Panc1 (cell line): ENCODE measurements at regions not wholly inside any gene's neighbourhood (a gene's known extent, or its start where the extent isn't known, plus 50 kb on each side); places are given as distances from the start of the nearest gene placed in this dataset.

Experiments
- ATAC-seq: fragments of 200-7000 bp; cut with Tn5 transposase; 2 replicates; pipeline ENCODE4 v1.9.1; 2020; ENCODE audit warnings: mild to moderate bottlenecking, moderate library complexity
- BruUV-seq: library from RNA; stranded (reverse); fragments of 400-500 nt; replicated peaks from 2 replicates; lab custom pipeline; 2021; lab: Mats Ljungman, UMichigan
- CTCF ChIA-PET: fragments of 300-600 bp; sonication (Branson Sonifier 250); formaldehyde crosslinking; loops from one replicate; lab custom pipeline; 2022; ENCODE audit warnings: antibody characterized with exemption; lab: Charles Lee
- POLR2A ChIA-PET: fragments of 300-600 bp; sonication (Branson Sonifier 250); formaldehyde crosslinking; loops from one replicate; lab custom pipeline; 2022; ENCODE audit warnings: antibody characterized with exemption; lab: Charles Lee
- DNase-seq: peaks from one replicate; pipeline ENCODE4 v3.0.0-alpha.2; 2010; ENCODE audit warnings: low read depth, low spot score
- H3K27ac ChIP-seq: 2 replicates; pipeline ENCODE4 v1.5.1; 2011; ENCODE audit warnings: mild to moderate bottlenecking, low read length, inconsistent platforms
- H3K27me3 ChIP-seq: fragments of 200-500 bp; sonication (Bioruptor generic); 2 replicates; pipeline ENCODE4 v1.6.0; 2014; ENCODE audit warnings: low read length, inconsistent platforms; ENCODE audit not compliant: control insufficient read depth, insufficient read depth
- H3K36me3 ChIP-seq: fragments of 200-500 bp; sonication (Bioruptor generic); 2 replicates; pipeline ENCODE4 v1.5.1; 2014; ENCODE audit warnings: inconsistent platforms, mild to moderate bottlenecking, low read length, moderate library complexity; ENCODE audit not compliant: control insufficient read depth, insufficient read depth
- H3K4me1 ChIP-seq: 2 replicates; pipeline ENCODE4 v1.5.1; 2011; ENCODE audit warnings: inconsistent platforms, mild to moderate bottlenecking, low read length, moderate library complexity; ENCODE audit not compliant: control insufficient read depth, insufficient read depth
- H3K4me3 ChIP-seq, 2 experiments: 2 replicates each; pipeline ENCODE4 v1.5.1; 2011 to 2012; ENCODE audit warnings: low read depth in 2 of 2, low read length in 2 of 2, mild to moderate bottlenecking in 2 of 2, inconsistent platforms in 1 of 2, moderate library complexity in 1 of 2
- H3K9me3 ChIP-seq: fragments of 200-500 bp; sonication (Bioruptor generic); 2 replicates; pipeline ENCODE4 v1.5.1; 2014; ENCODE audit warnings: low read depth, mild to moderate bottlenecking, inconsistent platforms, low read length, moderate library complexity; ENCODE audit not compliant: control insufficient read depth, insufficient read depth
- POLR2AphosphoS5 ChIP-seq: IDR thresholded peaks from 2 replicates; pipeline ENCODE4 v1.6.1; 2012; ENCODE audit warnings: mild to moderate bottlenecking, low read depth, low read length, moderate library complexity
- SIN3A ChIP-seq: IDR thresholded peaks from 2 replicates; pipeline ENCODE4 v1.6.1; 2012; ENCODE audit warnings: low read depth, mild to moderate bottlenecking, low read length, moderate library complexity, borderline replicate concordance; ENCODE audit not compliant: insufficient read depth
- TCF7L2 ChIP-seq: IDR thresholded peaks from 2 replicates; pipeline ENCODE4 v1.6.1; 2011; ENCODE audit warnings: mild to moderate bottlenecking, low read depth, low read length, inconsistent platforms
- in situ Hi-C: cut with HindIII; loops from 2 replicates; pipeline ENCODE4 v1.10.0; 2016; ENCODE audit warnings: low sequenced_read_pairs, low pct_unique_long_range_greater_than_20kb
- intact Hi-C: fragments of 100-400 bp; cut with micrococcal nuclease; formaldehyde crosslinking; loops from one replicate; pipeline ENCODE4 v1.10.0; 2022; ENCODE audit not compliant: unreplicated experiment
- TF ChIP-seq, protein P1 (sequence below): fragments of 450-650 bp; IDR thresholded peaks from 2 replicates; pipeline ENCODE4 v1.5.1; 2017; ENCODE audit warnings: mild to moderate bottlenecking
- TF ChIP-seq, protein P2 (sequence below), 2 experiments: IDR thresholded peaks; 2 replicates each; pipeline ENCODE4 v1.6.1; 2011 to 2012; ENCODE audit warnings: low read depth in 2 of 2, control low read depth in 1 of 2, low read length in 1 of 2, mild to moderate bottlenecking in 1 of 2, moderate library complexity in 1 of 2; ENCODE audit not compliant: insufficient read depth in 1 of 2

DNA sequence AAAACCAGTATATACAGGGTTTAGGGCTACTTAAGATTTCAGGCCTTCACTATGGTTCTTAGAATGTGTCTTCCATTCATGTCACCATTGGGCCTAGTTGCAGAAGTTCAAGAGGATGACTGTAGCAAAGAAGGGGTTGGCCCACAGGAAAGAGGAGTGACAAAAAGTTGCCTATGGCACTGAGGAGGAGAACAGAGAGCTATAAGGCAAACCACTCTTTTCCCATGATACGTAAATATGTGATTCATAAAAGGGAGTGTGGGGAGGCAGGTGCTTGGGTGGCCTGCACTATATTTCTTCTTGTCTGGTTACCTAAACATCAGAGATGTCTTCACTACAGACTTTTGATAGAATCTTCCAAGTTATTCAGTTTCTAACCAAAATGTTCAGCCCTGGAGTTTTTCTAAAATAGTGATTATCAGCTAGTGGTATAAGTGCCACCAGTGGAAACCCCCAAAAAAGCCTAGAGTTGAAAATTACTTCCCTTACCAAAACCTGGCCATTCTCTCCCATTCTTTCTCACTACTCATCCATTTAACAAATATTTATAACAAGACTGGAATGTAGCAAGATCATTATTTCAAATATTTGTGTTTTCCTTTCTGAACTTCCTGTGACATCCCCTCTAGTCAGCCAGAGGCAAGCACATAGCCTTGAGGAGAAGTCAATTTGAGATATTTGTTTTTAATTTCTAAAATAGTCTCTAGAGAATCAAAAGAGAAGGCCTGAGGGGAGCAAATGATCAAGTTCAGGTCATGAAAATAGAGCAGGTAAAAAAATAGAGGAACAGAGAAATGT lies 367.4 kb downstream of the EFNA5 start:
- no peaks in the 10 kb centered on the region; the same call in 1 of the 2 replicates for H3K4me1 ChIP-seq
- ChIA-PET CTCF (no interaction called here), POLR2A (no interaction called here)
- no peaks in the 10 kb centered on the region for H3K36me3 ChIP-seq
- intact Hi-C loops (no loop called here), in situ Hi-C loops (no loop called here)
- no peaks in the 10 kb centered on the region for H3K27me3 ChIP-seq
- no peak overlapping the region for H3K4me3 ChIP-seq
- no TSS peak for BruUV-seq
- H3K27ac ChIP-seq, result no peak overlapping the region
- TF ChIP-seq POLR2AphosphoS5, result no peak
- no peak for TF ChIP-seq SIN3A
- TF ChIP-seq, protein P1, sequence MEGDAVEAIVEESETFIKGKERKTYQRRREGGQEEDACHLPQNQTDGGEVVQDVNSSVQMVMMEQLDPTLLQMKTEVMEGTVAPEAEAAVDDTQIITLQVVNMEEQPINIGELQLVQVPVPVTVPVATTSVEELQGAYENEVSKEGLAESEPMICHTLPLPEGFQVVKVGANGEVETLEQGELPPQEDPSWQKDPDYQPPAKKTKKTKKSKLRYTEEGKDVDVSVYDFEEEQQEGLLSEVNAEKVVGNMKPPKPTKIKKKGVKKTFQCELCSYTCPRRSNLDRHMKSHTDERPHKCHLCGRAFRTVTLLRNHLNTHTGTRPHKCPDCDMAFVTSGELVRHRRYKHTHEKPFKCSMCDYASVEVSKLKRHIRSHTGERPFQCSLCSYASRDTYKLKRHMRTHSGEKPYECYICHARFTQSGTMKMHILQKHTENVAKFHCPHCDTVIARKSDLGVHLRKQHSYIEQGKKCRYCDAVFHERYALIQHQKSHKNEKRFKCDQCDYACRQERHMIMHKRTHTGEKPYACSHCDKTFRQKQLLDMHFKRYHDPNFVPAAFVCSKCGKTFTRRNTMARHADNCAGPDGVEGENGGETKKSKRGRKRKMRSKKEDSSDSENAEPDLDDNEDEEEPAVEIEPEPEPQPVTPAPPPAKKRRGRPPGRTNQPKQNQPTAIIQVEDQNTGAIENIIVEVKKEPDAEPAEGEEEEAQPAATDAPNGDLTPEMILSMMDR, result no peak
- TF ChIP-seq, protein P2, sequence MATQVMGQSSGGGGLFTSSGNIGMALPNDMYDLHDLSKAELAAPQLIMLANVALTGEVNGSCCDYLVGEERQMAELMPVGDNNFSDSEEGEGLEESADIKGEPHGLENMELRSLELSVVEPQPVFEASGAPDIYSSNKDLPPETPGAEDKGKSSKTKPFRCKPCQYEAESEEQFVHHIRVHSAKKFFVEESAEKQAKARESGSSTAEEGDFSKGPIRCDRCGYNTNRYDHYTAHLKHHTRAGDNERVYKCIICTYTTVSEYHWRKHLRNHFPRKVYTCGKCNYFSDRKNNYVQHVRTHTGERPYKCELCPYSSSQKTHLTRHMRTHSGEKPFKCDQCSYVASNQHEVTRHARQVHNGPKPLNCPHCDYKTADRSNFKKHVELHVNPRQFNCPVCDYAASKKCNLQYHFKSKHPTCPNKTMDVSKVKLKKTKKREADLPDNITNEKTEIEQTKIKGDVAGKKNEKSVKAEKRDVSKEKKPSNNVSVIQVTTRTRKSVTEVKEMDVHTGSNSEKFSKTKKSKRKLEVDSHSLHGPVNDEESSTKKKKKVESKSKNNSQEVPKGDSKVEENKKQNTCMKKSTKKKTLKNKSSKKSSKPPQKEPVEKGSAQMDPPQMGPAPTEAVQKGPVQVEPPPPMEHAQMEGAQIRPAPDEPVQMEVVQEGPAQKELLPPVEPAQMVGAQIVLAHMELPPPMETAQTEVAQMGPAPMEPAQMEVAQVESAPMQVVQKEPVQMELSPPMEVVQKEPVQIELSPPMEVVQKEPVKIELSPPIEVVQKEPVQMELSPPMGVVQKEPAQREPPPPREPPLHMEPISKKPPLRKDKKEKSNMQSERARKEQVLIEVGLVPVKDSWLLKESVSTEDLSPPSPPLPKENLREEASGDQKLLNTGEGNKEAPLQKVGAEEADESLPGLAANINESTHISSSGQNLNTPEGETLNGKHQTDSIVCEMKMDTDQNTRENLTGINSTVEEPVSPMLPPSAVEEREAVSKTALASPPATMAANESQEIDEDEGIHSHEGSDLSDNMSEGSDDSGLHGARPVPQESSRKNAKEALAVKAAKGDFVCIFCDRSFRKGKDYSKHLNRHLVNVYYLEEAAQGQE (IDR thresholded peaks at IDR 0.05; ENCODE audit: insufficient read depth in 1 of 2, low read depth in 2 of 2, low read length in 1 of 2), result no peak
- no peak for TF ChIP-seq TCF7L2
- DNase-seq (no peak), ATAC-seq (no peak)
- H3K9me3 ChIP-seq, result no peaks in the 10 kb centered on the region

DNA sequence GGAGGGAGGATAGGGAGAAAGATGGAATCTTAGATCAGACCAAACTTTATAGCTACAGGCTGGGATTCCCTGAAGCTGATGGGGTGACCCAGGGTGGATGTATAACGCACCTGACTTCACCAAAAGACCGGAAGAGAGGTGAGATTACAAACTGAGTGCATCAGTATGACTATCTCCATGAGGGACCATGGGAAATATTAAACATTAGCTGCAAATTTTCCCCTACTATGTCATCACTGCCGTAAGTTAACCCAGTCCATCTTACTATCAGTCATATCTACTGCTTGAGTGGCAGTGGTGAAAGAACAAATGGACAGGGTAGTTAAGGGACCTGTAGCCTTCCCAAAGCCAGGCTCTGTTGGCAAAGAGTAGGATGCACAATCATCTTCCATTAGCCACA lies 368.3 kb downstream of the EFNA5 start:
- intact Hi-C loops, result no loop called here
- DNase-seq, result no peak
- Histone ChIP-seq H3K36me3 (no peaks in the 10 kb centered on the region), H3K27ac (no peak overlapping the region), H3K4me3 (no peak overlapping the region), H3K9me3 (no peaks in the 10 kb centered on the region), H3K4me1 (no peaks in the 10 kb centered on the region; the same call in 1 of the 2 replicates), H3K27me3 (no peaks in the 10 kb centered on the region)
- no TSS peak for BruUV-seq
- ATAC-seq, result no peak
- TF ChIP-seq, protein P2 (IDR thresholded peaks at IDR 0.05; ENCODE audit: insufficient read depth in 1 of 2, low read depth in 2 of 2, low read length in 1 of 2), result no peak
- TF ChIP-seq, protein P1, result no peak
- no peak for TF ChIP-seq TCF7L2
- no peak for TF ChIP-seq SIN3A
- no peak for TF ChIP-seq POLR2AphosphoS5
- ChIA-PET POLR2A (no interaction called here), CTCF (no interaction called here)
- in situ Hi-C loops, result no loop called here
